Fibroblast of lung (primary cell): ENCODE measurements at regions not wholly inside any gene's neighbourhood (a gene's known extent, or its start where the extent isn't known, plus 50 kb on each side); places are given as distances from the start of the nearest gene placed in this dataset.

ENCODE experiments used
- DNase-seq, 2 donors: peaks; one replicate each; pipeline versions ENCODE4 v3.0.0 to v3.0.0-alpha.2; 2010; ENCODE audit warnings: low read depth in 2 of 2
- H2AFZ ChIP-seq: 2 replicates; pipeline ENCODE4 v1.5.1; 2012; ENCODE audit warnings: low read length, control low read depth, inconsistent platforms
- H3K27ac ChIP-seq: 2 replicates; pipeline ENCODE4 v1.5.1; 2011; ENCODE audit warnings: low read length, control low read depth; ENCODE audit not compliant: insufficient read depth
- H3K27me3 ChIP-seq: 2 replicates; pipeline ENCODE4 v1.5.1; 2011; ENCODE audit warnings: mild to moderate bottlenecking, low read length; ENCODE audit not compliant: control insufficient read depth, insufficient read depth
- H3K36me3 ChIP-seq: 2 replicates; pipeline ENCODE4 v1.5.1; 2011; ENCODE audit warnings: low read length; ENCODE audit not compliant: control insufficient read depth, insufficient read depth
- H3K4me1 ChIP-seq: 2 replicates; pipeline ENCODE4 v1.5.1; 2011; ENCODE audit warnings: low read length; ENCODE audit not compliant: control insufficient read depth, insufficient read depth; ENCODE audit errors: extremely low read depth
- H3K4me2 ChIP-seq: 2 replicates; pipeline ENCODE4 v1.5.1; 2011; ENCODE audit warnings: low read length, control low read depth; ENCODE audit not compliant: insufficient read depth; ENCODE audit errors: extremely low read depth
- H3K4me3 ChIP-seq, 4 experiments: fragments of 200-600 bp in 1 of 4; sonication (generic) in 1 of 4; replicated peaks in 1 of 4; 2 replicates each; pipeline ENCODE4 v1.5.1; 2011 to 2016; ENCODE audit warnings: low read length in 4 of 4, low read depth in 3 of 4, mild to moderate bottlenecking in 3 of 4, control low read depth in 2 of 4, inconsistent platforms in 1 of 4, mixed read lengths in 1 of 4; ENCODE audit not compliant: insufficient read depth in 1 of 4; ENCODE audit errors: control extremely low read depth in 1 of 4
- H3K79me2 ChIP-seq: 2 replicates; pipeline ENCODE4 v1.5.1; 2012; ENCODE audit warnings: mild to moderate bottlenecking, low read length, inconsistent platforms; ENCODE audit not compliant: control insufficient read depth, insufficient read depth
- H3K9ac ChIP-seq: 2 replicates; pipeline ENCODE4 v1.5.1; 2011; ENCODE audit warnings: mild to moderate bottlenecking, low read length, control low read depth; ENCODE audit not compliant: insufficient read depth
- H3K9me3 ChIP-seq: 2 replicates; pipeline ENCODE4 v1.5.1; 2012; ENCODE audit warnings: low read depth, low read length; ENCODE audit not compliant: control insufficient read depth, insufficient read depth
- H4K20me1 ChIP-seq: 2 replicates; pipeline ENCODE4 v1.5.1; 2011; ENCODE audit warnings: low read length; ENCODE audit not compliant: control insufficient read depth, insufficient read depth; ENCODE audit errors: extremely low read depth
- CTCF ChIP-seq, 2 donors: IDR thresholded peaks in 1 of 2; conservative IDR thresholded peaks in 1 of 2; 1 replicate in 1 of 2; 2 replicates in 1 of 2; pipeline ENCODE4 v1.5.1; 2011 to 2012; ENCODE audit warnings: low read length in 2 of 2, control low read depth in 1 of 2, inconsistent platforms in 1 of 2, low read depth in 1 of 2, mild to moderate bottlenecking in 1 of 2
- EZH2 ChIP-seq: IDR thresholded peaks from 2 replicates; pipeline ENCODE4 v1.5.1; 2012; ENCODE audit warnings: low read length, control low read depth, mild to moderate bottlenecking; ENCODE audit errors: missing control alignments

- no peak for TF ChIP-seq CTCF (conservative IDR thresholded peaks at IDR 0.05 in 1 of 2, IDR thresholded peaks at IDR 0.05 in 1 of 2; ENCODE audit: low read depth in 1 of 2, low read length in 2 of 2)
- no peak for TF ChIP-seq EZH2
- no peaks in the 10 kb centered on the region for H4K20me1 ChIP-seq
- H3K9me3 ChIP-seq = no peaks in the 10 kb centered on the region
- no peak overlapping the region for H3K9ac ChIP-seq
- H3K27me3 ChIP-seq = no peaks in the 10 kb centered on the region
- no peaks in the 10 kb centered on the region for H3K79me2 ChIP-seq
- no peak overlapping the region for H3K4me3 ChIP-seq
- peak; percentile 39 to 91 for DNase-seq
- peak overlapping the region; percentile 57 for H2AFZ ChIP-seq
- no peaks in the 10 kb centered on the region for H3K36me3 ChIP-seq
- H3K4me1 ChIP-seq = no peaks in the 10 kb centered on the region
- H3K27ac ChIP-seq = no peak overlapping the region
- H3K4me2 ChIP-seq = no peak overlapping the region
Observed at GRCh38 chr4:158008551-158009218, 164.1 kb downstream of the GASK1B start.

GRCh38 chr4:158007566-158007965 is 165.3 kb downstream of the GASK1B start:
- no peak for DNase-seq

GRCh38 chr4:158006990-158007389 is 165.8 kb downstream of the GASK1B start:
- H3K27ac ChIP-seq = no peak overlapping the region
- no peak overlapping the region for H2AFZ ChIP-seq
- TF ChIP-seq CTCF (conservative IDR thresholded peaks at IDR 0.05 in 1 of 2, IDR thresholded peaks at IDR 0.05 in 1 of 2; ENCODE audit: low read depth in 1 of 2, low read length in 2 of 2) = no peak
- no peak for TF ChIP-seq EZH2
- no peaks in the 10 kb centered on the region for H4K20me1 ChIP-seq
- no peaks in the 10 kb centered on the region for H3K36me3 ChIP-seq
- no peak overlapping the region for H3K9ac ChIP-seq
- no peaks in the 10 kb centered on the region for H3K27me3 ChIP-seq
- H3K4me3 ChIP-seq = no peak overlapping the region
- DNase-seq = no peak
- no peaks in the 10 kb centered on the region for H3K9me3 ChIP-seq
- no peaks in the 10 kb centered on the region for H3K79me2 ChIP-seq
- no peaks in the 10 kb centered on the region for H3K4me1 ChIP-seq
- H3K4me2 ChIP-seq = no peak overlapping the region

More at GRCh38 chr4:158007566-158007965, 165.3 kb downstream of the GASK1B start:
- TF ChIP-seq CTCF (conservative IDR thresholded peaks at IDR 0.05 in 1 of 2, IDR thresholded peaks at IDR 0.05 in 1 of 2; ENCODE audit: low read depth in 1 of 2, low read length in 2 of 2) (no peak), EZH2 (no peak)
- H3K9ac ChIP-seq = no peak overlapping the region
- H2AFZ ChIP-seq = no peak overlapping the region
- no peak overlapping the region for H3K4me3 ChIP-seq
- H3K27ac ChIP-seq = no peak overlapping the region
- H3K27me3 ChIP-seq = no peaks in the 10 kb centered on the region
- no peak overlapping the region for H3K4me2 ChIP-seq
- no peaks in the 10 kb centered on the region for H4K20me1 ChIP-seq
- H3K79me2 ChIP-seq = no peaks in the 10 kb centered on the region
- no peaks in the 10 kb centered on the region for H3K4me1 ChIP-seq
- no peaks in the 10 kb centered on the region for H3K36me3 ChIP-seq
- no peaks in the 10 kb centered on the region for H3K9me3 ChIP-seq
